ENCODE measurements at regions not wholly inside any gene's neighbourhood (a gene's known extent, or its start where the extent isn't known, plus 50 kb on each side); places are given as distances from the start of the nearest gene placed in this dataset.

GRCh38 chr2:236505648-236506047 lies 64.0 kb upstream of the ACKR3 start:
- Histone ChIP-seq H3K18ac (ENCODE audit: low read length) (no peak overlapping the region), H2AK5ac (ENCODE audit: low read length) (peak overlapping the region; percentile 11), H3K4ac (ENCODE audit: low read depth, low read length) (no peak overlapping the region), H2BK12ac (ENCODE audit: low read length) (peak overlapping the region; percentile 48), H4K12ac (ENCODE audit: low read depth, low read length) (no peak overlapping the region), H4K91ac (ENCODE audit: low read depth, low read length) (peak overlapping the region; percentile 5), H3K23ac (ENCODE audit: low read length) (no peak overlapping the region), H3K79me2 (ENCODE audit: control insufficient read depth, insufficient read depth, low read length, poor library complexity) (peaks cover 2% of the 10 kb centered on the region), H4K8ac (ENCODE audit: low read depth, low read length) (no peak overlapping the region), H3K79me1 (ENCODE audit: low read length) (peaks cover 17% of the 10 kb centered on the region), H2AFZ (ENCODE audit: insufficient read depth, low read length, poor library complexity) (no peak overlapping the region), H3K9me3 (ENCODE audit: insufficient read depth, low read depth, low read length) (peaks cover 2% of the 10 kb centered on the region), H3K14ac (ENCODE audit: low read length) (no peak overlapping the region), H3K27me3 (ENCODE audit: insufficient read depth, low read length) (no peaks in the 10 kb centered on the region), H2BK120ac (ENCODE audit: insufficient read depth, low read length, poor library complexity) (peak overlapping the region; percentile 33), H3K27ac (ENCODE audit: low read depth, low read length) (no peak overlapping the region), H3K9ac (ENCODE audit: low read length) (no peak overlapping the region), H3K4me3 (ENCODE audit: low read depth, low read length) (no peak overlapping the region), H3K4me2 (ENCODE audit: low read length) (no peak overlapping the region), H3K36me3 (ENCODE audit: control insufficient read depth in 1 of 2, insufficient read depth in 2 of 2, low read length in 2 of 2) (no peaks in the 10 kb centered on the region), H3K4me1 (ENCODE audit: control insufficient read depth in 1 of 2, insufficient read depth in 2 of 2, low read length in 2 of 2) (peaks cover 15 to 20% of the 10 kb centered on the region in 2 experiments), H2BK5ac (ENCODE audit: low read depth, low read length, poor library complexity) (peak overlapping the region; percentile 21)
- no CpG with 5 or more reads among the region's 2 CpGs for WGBS (ENCODE audit: extremely low coverage, insufficient coverage, insufficient read length)
- DNase-seq, result no peak

- DNase-seq, result peak; percentile 45 to 51
- no CpG with 5 or more reads among the region's 56 CpGs for WGBS (ENCODE audit: extremely low coverage, insufficient coverage, insufficient read length)
These were observed 62.1 kb upstream of the ACKR3 start for GRCh38 chr2:236507393-236508085.

GRCh38 chr2:236508466-236508865 lies 61.2 kb upstream of the ACKR3 start:
- Histone ChIP-seq H3K4me2 (ENCODE audit: low read length) (no peak overlapping the region), H4K8ac (ENCODE audit: low read depth, low read length) (no peak overlapping the region)

More at GRCh38 chr2:236507393-236508085, 62.1 kb upstream of the ACKR3 start:
- Histone ChIP-seq H2AFZ (ENCODE audit: insufficient read depth, low read length, poor library complexity) (no peak overlapping the region), H3K27ac (ENCODE audit: low read depth, low read length) (no peak overlapping the region), H3K4me1 (ENCODE audit: control insufficient read depth in 1 of 2, insufficient read depth in 2 of 2, low read length in 2 of 2) (peaks cover 11 to 12% of the 10 kb centered on the region in 2 experiments), H2BK5ac (ENCODE audit: low read depth, low read length, poor library complexity) (no peak overlapping the region), H3K4ac (ENCODE audit: low read depth, low read length) (no peak overlapping the region), H4K12ac (ENCODE audit: low read depth, low read length) (no peak overlapping the region), H4K91ac (ENCODE audit: low read depth, low read length) (peak overlapping the region; percentile 50), H3K79me2 (ENCODE audit: control insufficient read depth, insufficient read depth, low read length, poor library complexity) (no peaks in the 10 kb centered on the region), H3K9ac (ENCODE audit: low read length) (no peak overlapping the region), H3K4me2 (ENCODE audit: low read length) (peak overlapping the region; percentile 41), H3K36me3 (ENCODE audit: control insufficient read depth in 1 of 2, insufficient read depth in 2 of 2, low read length in 2 of 2) (no peaks in the 10 kb centered on the region), H4K8ac (ENCODE audit: low read depth, low read length) (no peak overlapping the region), H3K23ac (ENCODE audit: low read length) (no peak overlapping the region), H3K4me3 (ENCODE audit: low read depth, low read length) (peak overlapping the region; percentile 46), H3K27me3 (ENCODE audit: insufficient read depth, low read length) (no peaks in the 10 kb centered on the region), H3K18ac (ENCODE audit: low read length) (no peak overlapping the region), H3K79me1 (ENCODE audit: low read length) (peaks cover 9% of the 10 kb centered on the region), H2BK120ac (ENCODE audit: insufficient read depth, low read length, poor library complexity) (peak overlapping the region; percentile 4), H2BK12ac (ENCODE audit: low read length) (peak overlapping the region; percentile 27), H2AK5ac (ENCODE audit: low read length) (peak overlapping the region; percentile 15), H3K9me3 (ENCODE audit: insufficient read depth, low read depth, low read length) (peaks cover 2% of the 10 kb centered on the region), H3K14ac (ENCODE audit: low read length) (no peak overlapping the region)

GRCh38 chr2:236510034-236510433 lies 59.6 kb upstream of the ACKR3 start:
- H3K14ac ChIP-seq (ENCODE audit: low read length), result no peak overlapping the region
- no peak overlapping the region for H4K91ac ChIP-seq (ENCODE audit: low read depth, low read length)
- H2AFZ ChIP-seq (ENCODE audit: insufficient read depth, low read length, poor library complexity), result no peak overlapping the region
- H3K27ac ChIP-seq (ENCODE audit: low read depth, low read length), result no peak overlapping the region
- no peak overlapping the region for H3K4me3 ChIP-seq (ENCODE audit: low read depth, low read length)
- H3K4me2 ChIP-seq (ENCODE audit: low read length), result no peak overlapping the region
- H3K23ac ChIP-seq (ENCODE audit: low read length), result no peak overlapping the region
- peaks cover 4% of the 10 kb centered on the region in 2 experiments for H3K4me1 ChIP-seq (ENCODE audit: control insufficient read depth in 1 of 2, insufficient read depth in 2 of 2, low read length in 2 of 2)
- H3K36me3 ChIP-seq (ENCODE audit: control insufficient read depth in 1 of 2, insufficient read depth in 2 of 2, low read length in 2 of 2), result no peaks in the 10 kb centered on the region
- no peak overlapping the region for H4K8ac ChIP-seq (ENCODE audit: low read depth, low read length)
- no peak overlapping the region for H3K9ac ChIP-seq (ENCODE audit: low read length)
- H3K18ac ChIP-seq (ENCODE audit: low read length), result no peak overlapping the region
- H2AK5ac ChIP-seq (ENCODE audit: low read length), result no peak overlapping the region
- H2BK5ac ChIP-seq (ENCODE audit: low read depth, low read length, poor library complexity), result no peak overlapping the region
- peaks cover 2% of the 10 kb centered on the region for H3K9me3 ChIP-seq (ENCODE audit: insufficient read depth, low read depth, low read length)
- H4K12ac ChIP-seq (ENCODE audit: low read depth, low read length), result no peak overlapping the region
- no peaks in the 10 kb centered on the region for H3K79me2 ChIP-seq (ENCODE audit: control insufficient read depth, insufficient read depth, low read length, poor library complexity)
- no CpG with 5 or more reads among the region's 2 CpGs for WGBS (ENCODE audit: extremely low coverage, insufficient coverage, insufficient read length)
- peaks cover 5% of the 10 kb centered on the region for H3K79me1 ChIP-seq (ENCODE audit: low read length)
- H3K4ac ChIP-seq (ENCODE audit: low read depth, low read length), result no peak overlapping the region
- DNase-seq, result no peak
- H2BK120ac ChIP-seq (ENCODE audit: insufficient read depth, low read length, poor library complexity), result no peak overlapping the region
- no peak overlapping the region for H2BK12ac ChIP-seq (ENCODE audit: low read length)
- H3K27me3 ChIP-seq (ENCODE audit: insufficient read depth, low read length), result no peaks in the 10 kb centered on the region

More at GRCh38 chr2:236508466-236508865, 61.2 kb upstream of the ACKR3 start:
- no peak overlapping the region for H3K4ac ChIP-seq (ENCODE audit: low read depth, low read length)
- H3K18ac ChIP-seq (ENCODE audit: low read length), result no peak overlapping the region
- H2BK5ac ChIP-seq (ENCODE audit: low read depth, low read length, poor library complexity), result no peak overlapping the region
- H3K4me1 ChIP-seq (ENCODE audit: control insufficient read depth in 1 of 2, insufficient read depth in 2 of 2, low read length in 2 of 2), result peaks cover 10 to 11% of the 10 kb centered on the region in 2 experiments
- peaks cover 8% of the 10 kb centered on the region for H3K79me1 ChIP-seq (ENCODE audit: low read length)
- no peak overlapping the region for H3K4me3 ChIP-seq (ENCODE audit: low read depth, low read length)
- H3K9me3 ChIP-seq (ENCODE audit: insufficient read depth, low read depth, low read length), result peaks cover 2% of the 10 kb centered on the region
- no peak overlapping the region for H4K91ac ChIP-seq (ENCODE audit: low read depth, low read length)
- H2BK12ac ChIP-seq (ENCODE audit: low read length), result no peak overlapping the region
- no peak overlapping the region for H3K27ac ChIP-seq (ENCODE audit: low read depth, low read length)
- DNase-seq, result no peak
- H4K12ac ChIP-seq (ENCODE audit: low read depth, low read length), result no peak overlapping the region
- H3K27me3 ChIP-seq (ENCODE audit: insufficient read depth, low read length), result no peaks in the 10 kb centered on the region
- no peak overlapping the region for H2BK120ac ChIP-seq (ENCODE audit: insufficient read depth, low read length, poor library complexity)
- no peak overlapping the region for H3K9ac ChIP-seq (ENCODE audit: low read length)
- no peak overlapping the region for H2AK5ac ChIP-seq (ENCODE audit: low read length)
- no CpG with 5 or more reads among the region's 5 CpGs for WGBS (ENCODE audit: extremely low coverage, insufficient coverage, insufficient read length)
- no peak overlapping the region for H3K14ac ChIP-seq (ENCODE audit: low read length)
- H2AFZ ChIP-seq (ENCODE audit: insufficient read depth, low read length, poor library complexity), result no peak overlapping the region
- no peak overlapping the region for H3K23ac ChIP-seq (ENCODE audit: low read length)
- no peaks in the 10 kb centered on the region for H3K79me2 ChIP-seq (ENCODE audit: control insufficient read depth, insufficient read depth, low read length, poor library complexity)
- no peaks in the 10 kb centered on the region for H3K36me3 ChIP-seq (ENCODE audit: control insufficient read depth in 1 of 2, insufficient read depth in 2 of 2, low read length in 2 of 2)
